DMS 273 (cell line): ENCODE measurements at regions not wholly inside any gene's neighbourhood (a gene's known extent, or its start where the extent isn't known, plus 50 kb on each side); places are given as distances from the start of the nearest gene placed in this dataset.
"Not testable (repeated sequence)": the region's sequence is repeated elsewhere in the genome, so short reads cannot be mapped to it uniquely, and the experiment has no call there.

Source experiments
- DNase-seq: peaks from one replicate; lab custom pipeline; 2025; ENCODE audit not compliant: unreplicated experiment; lab: John Stamatoyannopoulos, UW

- DNase-seq = peak; percentile 77
Measured at GRCh38 chr3:177382944-177383343, 185.7 kb upstream of the TBL1XR1 start.

- DNase-seq = no peak
Measured at GRCh38 chr3:177385186-177385585, 187.9 kb upstream of the TBL1XR1 start.

GRCh38 chr3:177385831-177386301 lies 188.6 kb upstream of the TBL1XR1 start:
- DNase-seq = no peak

DNA sequence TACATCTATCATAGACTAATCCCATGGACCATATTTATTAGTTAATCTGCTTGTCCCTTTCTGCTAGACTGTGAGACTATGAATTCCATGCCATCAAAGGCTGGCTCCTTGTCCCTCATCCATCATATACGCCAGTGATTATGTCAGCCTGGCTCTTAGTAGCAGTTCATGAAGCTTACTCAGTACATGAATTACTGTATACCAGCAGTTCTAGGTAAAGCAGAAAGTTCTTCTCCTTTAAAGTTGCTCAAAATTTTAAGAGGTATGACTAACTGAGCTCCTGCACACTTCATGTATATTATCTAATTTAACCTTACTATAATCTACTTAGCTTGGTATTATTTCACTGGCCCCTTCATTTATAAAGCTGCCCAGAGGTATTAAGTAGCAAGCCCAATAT lies 190.9 kb upstream of the TBL1XR1 start:
- no peak for DNase-seq

DNA sequence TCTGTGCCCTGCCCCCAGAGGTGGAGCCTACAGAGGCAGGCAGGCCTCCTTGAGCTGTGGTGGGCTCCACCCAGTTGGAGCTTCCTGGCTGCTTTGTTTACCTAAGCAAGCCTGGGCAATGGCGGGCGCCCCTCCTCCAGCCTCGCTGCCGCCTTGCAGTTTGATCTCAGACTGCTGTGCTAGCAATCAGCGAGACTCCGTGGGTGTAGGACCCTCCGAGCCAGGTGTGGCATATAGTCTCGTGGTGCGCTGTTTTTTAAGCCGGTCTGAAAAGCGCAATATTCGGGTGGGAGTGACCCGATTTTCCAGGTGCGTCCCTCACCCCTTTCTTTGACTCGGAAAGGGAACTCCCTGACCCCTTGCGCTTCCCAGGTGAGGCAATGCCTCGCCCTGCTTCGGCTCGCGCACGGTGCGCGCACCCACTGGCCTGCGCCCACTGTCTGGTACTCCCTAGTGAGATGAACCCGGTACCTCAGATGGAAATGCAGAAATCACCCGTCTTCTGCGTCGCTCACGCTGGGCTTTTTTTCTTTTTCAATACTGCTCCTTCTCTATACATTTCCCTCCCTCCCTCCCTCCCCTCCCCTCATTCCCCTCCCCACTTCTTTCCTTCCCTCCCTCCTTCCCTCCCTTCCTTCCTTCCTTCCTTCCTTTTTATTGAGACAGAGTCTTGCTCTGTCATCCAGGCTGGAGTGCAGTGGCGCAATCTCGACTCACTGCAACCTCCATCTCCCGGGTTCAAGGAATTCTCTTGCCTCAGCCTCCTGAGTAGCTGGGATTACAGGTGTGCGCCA lies 197.1 kb upstream of the TBL1XR1 start:
- not testable (repeated sequence) for DNase-seq

DNA sequence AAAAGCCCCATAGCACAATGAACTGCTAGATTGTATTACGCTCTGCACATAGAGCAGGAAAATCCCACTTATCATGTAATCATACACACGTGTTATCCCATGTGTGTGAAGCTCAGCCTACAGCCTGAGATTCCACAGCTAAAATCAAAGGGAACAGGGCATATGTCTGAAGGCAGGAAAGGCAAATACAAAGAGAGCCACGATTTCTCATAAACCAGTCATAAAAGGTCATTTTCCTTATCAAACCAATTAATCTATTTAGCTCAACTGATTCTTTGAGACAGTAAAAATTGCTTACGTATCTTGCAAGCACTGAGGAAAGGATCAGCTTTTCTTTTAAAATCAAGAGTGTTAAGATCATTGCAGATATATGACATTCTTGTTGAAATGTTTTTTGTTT lies 199.5 kb upstream of the TBL1XR1 start:
- DNase-seq = peak; percentile 15

GRCh38 chr3:177401375-177401774 lies 204.1 kb upstream of the TBL1XR1 start:
- DNase-seq = no peak

DNA sequence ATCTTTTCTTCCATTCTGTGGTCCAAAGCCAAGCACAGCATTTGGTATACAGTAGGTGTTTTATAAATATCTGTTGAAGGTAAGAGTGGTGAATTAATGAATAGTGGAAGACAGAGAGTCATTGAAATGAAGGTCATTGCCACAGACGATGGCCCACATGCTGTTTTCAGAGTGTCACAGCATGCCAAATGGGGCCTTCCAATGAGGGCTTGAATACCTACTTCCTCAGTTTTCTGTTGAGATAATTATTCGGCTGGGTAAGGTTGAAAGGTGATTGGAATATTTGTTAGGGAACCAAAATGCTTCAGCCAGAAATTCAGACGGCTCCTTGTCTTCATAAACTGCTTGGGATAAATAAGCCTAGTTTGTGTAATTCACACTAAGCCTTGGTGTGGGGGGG lies 205.3 kb upstream of the TBL1XR1 start:
- no peak for DNase-seq

DNA sequence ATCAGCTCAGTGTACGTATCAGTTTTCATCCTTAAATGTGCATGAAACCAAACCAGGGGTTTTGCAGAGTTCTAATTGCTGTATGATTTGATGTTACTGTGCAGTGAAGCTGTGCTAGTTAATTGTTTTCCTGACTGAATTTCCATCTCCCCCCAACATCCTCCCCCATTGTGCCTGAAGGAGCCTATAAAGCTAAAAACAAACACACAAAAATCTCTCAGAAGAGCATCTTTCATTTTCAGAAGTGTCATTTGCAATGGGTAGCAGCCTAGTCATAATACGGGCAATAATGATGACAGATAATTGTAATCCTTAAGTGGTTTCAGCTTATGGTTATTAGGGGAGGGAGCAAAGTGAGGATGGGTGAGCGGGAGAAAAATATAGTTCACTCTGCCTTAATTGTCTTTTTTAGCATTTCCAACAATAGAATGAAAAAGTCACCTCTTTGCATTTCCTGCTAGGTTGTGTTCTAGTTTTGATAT lies 207.9 kb upstream of the TBL1XR1 start:
- no peak for DNase-seq

GRCh38 chr3:177410730-177411129 lies 213.4 kb upstream of the TBL1XR1 start:
- DNase-seq = no peak

DNA sequence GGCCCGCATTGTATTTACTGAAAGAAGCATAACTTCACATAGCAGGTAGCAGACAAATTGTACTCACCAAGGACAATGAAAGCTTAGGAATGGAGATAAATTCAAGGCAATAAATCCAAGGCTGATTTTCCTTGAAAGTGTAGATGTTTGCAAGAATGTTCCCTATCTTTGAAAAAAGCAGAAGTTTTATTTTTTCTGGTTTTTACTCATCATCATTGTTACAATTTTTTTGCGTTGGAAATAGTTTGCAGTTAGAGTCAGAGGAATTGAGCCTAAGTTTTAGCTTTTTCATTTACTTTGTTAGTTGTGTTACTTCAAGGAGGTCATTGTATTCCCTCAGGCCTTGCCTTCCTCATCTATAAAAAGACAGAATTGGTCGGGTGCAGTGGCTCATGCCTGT lies 213.9 kb upstream of the TBL1XR1 start:
- no peak for DNase-seq

DNA sequence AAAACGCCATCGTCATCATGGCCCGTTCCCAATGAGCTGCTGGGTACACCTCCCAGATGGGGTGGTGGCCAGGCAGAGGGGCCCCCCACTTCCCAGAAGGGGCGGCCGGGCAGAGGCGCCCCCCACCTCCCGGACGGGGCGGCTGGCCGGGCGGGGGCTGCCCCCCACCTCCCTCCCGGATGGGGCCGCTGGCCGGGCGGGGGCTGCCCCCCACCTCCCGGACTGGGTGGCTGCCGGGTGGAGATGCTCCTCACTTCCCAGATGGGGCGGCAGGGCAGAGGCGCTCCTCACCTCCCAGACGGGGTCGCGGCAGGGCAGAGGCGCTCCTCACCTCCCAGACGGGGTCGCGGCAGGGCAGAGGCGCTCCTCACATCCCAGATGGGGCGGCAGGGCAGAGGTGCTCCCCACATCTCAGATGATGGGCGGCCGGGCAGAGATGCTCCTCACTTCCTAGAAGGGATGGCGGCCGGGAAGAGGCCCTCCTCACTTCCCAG lies 215.4 kb upstream of the TBL1XR1 start:
- not testable (repeated sequence) for DNase-seq

- DNase-seq = no peak
Measured at GRCh38 chr3:177414093-177414492, 216.8 kb upstream of the TBL1XR1 start.

GRCh38 chr3:177418787-177419186 lies 221.5 kb upstream of the TBL1XR1 start:
- DNase-seq = no peak

DNA sequence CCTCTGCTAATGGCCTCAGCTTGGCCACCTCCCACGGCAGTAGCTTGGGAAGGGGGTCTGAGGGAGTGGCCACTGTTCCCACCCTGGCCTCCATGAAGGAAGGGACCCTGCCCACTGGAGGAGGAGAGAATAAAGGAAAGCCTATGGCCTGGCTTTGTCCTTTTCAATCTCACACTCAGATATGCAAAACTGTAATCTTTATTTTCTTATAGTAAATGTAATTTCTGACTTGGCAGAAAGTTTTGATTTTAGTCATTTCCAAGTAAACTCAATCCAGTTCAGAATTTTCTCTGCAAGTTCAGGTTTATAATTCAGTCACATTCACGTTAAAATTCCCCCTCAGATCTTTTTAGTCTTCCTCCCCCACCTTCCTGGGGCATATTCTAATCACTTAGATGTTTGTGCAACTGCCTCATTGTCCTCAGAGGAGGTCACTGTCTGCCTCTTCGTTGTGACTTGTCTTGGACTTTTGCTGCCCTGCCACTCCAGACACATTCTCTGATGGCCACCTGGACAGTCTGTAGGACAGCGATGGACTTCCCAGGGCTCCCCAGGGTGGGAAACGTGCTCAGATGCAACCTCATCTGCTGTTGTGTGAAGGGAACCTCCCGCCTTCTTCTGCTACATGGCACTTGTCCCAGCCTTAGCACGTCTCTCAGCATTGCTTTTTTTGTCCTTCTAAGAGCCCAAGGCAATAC lies 222.8 kb upstream of the TBL1XR1 start:
- no peak for DNase-seq

DNA sequence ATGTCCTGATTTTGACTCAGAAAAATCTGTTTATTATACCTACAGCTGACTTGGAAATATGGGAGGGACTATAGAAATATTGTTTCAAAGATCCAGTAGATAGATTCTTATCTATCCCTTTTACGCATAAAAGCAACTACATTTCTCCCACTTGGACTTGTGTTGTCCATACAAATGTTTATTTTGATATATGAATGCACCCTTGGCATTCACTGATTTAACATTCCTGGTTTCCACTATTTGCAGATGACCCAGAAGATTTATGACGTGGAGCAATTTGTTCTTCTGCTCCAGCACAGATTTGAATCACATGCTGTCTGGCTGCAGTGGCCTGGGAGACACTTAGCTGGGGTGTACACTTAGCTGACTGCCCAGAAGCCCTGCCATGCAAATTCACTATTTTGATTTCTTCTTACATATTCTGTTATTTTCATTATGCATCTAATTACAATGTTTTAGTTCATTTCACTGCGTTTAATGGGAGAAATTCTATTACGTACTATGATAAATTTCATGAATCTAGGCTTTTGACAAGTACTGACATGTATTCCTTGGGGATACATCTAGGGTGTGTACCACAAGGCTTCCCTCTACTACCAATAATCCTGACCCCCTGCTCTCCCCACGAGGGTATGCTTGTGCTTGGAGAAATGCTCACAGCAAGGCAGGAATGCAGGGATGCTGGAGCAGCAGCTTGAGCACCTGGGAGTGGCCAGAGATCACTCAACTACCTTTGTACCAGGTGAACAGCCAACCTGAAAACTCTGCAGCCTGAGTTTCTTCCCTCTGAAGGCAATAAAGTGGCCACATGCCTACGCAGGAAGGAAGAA lies 223.6 kb upstream of the TBL1XR1 start:
- DNase-seq = no peak

DNA sequence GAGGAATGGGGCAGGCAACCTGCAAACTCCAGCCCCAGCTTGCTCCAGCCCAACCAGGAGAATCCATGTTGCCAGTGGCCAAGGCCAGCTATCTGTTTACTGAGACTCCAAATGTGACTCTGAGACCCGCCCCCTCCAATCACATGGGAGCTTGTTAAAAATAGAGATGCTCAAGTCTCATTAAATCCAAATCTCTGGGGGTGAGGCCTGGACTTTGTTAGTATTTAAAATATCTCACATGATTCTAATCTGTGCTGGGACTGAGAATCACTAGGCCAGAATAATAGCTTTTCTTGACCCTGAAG lies 224.2 kb upstream of the TBL1XR1 start:
- DNase-seq = no peak

DNA sequence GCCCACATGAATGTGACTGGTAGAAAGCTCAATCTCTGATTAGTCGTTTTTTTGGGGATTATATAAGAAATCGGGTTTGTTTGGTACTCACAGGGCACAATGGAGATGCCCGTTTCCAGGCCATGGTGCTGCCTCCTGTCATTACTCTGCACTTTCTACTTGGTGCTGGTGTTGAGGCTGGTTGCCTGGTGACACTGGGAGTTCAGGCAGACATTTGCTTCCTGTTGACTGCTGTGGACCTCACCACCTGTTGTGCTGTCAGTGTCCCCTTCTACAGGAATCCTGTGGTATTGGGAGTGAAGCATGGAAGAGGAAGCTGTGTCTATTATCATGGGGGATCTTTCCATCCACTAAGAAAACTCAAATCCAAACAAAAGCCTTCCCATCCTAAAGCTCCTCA lies 227.2 kb upstream of the TBL1XR1 start:
- DNase-seq = no peak

DNA sequence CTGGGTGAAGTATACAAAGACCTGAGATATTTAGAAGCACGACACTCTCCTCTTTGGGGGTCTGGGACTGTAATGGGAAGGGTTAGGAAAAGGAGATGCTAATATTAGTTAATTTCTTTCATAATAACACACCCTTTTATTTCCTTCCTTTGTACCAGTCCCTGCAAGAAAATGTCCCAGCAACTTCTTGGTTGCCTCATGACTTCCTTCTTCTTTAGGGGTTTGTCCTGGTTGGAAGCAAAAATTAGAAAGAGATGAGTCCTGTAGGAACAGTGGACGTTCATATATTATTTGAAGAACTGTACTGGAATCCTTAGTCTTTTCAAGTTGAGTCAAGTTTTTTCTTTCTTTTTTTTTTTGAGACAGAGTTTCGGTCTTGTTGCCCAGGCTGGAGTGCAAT lies 227.8 kb upstream of the TBL1XR1 start:
- no peak for DNase-seq

DNA sequence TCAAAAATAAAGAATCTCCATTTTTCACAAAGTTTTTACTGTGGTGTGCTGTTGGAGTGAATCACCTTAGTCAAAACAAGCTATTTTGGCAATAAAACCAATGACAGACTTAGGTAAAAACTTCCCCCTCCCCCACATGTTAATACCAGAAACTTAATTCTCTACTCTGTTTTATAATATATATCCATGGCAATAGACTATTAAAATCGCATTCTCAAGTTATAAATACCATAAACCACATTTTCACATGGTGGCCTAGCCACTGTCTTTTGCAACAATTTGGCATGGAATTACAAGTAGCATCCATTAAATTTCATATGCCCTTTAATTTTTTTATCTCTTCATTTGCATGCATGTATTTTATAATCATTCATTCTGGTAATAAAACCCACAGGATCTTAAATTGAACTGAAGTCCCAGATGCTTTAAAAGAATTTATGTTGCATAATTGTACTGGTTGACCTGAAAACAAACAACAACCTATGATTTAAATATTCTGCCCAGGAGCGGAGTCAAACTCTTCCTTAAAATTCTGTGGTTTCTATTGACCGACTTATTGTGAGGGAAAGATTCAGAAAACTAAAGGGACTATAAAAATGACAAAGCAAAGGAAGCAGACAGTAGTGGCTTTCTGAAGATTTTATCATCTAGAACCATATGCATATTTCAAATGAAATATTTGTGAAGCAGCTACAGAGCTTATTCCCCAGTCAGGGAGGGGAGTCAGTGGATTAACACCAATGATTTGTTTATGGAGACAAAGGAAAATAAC lies 229.0 kb upstream of the TBL1XR1 start:
- no peak for DNase-seq
